ENCODE measurements at regions not wholly inside any gene's neighbourhood (a gene's known extent, or its start where the extent isn't known, plus 50 kb on each side); places are given as distances from the start of the nearest gene placed in this dataset.

DNA sequence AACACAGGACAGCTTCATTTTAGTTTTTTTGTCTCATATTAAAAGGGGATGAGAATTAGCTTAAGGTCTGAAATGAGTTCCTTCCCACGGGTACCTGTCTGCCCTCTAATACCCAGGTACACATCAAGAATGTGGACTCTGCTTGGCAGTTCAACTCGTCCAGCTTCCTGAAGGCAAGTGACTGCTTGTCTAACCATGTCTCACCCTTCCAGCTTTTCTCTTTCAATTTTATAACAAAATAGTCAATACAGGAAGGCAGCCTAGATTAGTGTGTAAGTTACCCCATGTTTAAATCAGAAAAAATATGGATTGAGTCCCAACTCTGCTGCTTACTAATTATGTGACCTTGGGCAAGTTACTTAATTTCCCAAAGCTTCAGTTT, 50.5 kb upstream of the C5orf46 start:
- TF ChIP-seq, protein P1, sequence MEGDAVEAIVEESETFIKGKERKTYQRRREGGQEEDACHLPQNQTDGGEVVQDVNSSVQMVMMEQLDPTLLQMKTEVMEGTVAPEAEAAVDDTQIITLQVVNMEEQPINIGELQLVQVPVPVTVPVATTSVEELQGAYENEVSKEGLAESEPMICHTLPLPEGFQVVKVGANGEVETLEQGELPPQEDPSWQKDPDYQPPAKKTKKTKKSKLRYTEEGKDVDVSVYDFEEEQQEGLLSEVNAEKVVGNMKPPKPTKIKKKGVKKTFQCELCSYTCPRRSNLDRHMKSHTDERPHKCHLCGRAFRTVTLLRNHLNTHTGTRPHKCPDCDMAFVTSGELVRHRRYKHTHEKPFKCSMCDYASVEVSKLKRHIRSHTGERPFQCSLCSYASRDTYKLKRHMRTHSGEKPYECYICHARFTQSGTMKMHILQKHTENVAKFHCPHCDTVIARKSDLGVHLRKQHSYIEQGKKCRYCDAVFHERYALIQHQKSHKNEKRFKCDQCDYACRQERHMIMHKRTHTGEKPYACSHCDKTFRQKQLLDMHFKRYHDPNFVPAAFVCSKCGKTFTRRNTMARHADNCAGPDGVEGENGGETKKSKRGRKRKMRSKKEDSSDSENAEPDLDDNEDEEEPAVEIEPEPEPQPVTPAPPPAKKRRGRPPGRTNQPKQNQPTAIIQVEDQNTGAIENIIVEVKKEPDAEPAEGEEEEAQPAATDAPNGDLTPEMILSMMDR (IDR thresholded peaks at IDR 0.05), result no peak
- TF ChIP-seq POLR2A (IDR thresholded peaks at IDR 0.05), result no peak
